ENCODE measurements at regions not wholly inside any gene's neighbourhood (a gene's known extent, or its start where the extent isn't known, plus 50 kb on each side); places are given as distances from the start of the nearest gene placed in this dataset.

DNA sequence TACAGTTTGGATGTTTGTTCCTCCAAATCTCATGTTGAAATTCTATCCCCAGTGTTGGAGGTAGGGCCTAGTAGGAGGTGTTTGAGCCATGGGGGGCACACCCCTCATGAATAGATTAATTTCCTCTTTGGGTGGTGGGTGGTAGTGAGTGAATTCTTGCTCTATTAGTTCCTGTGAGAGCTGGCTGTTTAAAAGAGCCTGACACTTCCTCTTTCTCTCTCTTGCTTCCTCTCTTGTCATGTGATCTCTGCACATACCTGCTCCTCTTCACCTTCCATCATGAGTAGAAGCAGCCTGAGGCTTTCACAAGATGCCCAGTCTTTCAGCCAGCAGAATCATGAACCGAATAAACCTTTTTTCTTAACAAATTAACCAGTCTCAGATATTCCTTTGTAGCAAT, 340.2 kb upstream of the CHD6 start (continued):
- TF ChIP-seq ZNF816 (CRISPR knock-in tag; IDR thresholded peaks at IDR 0.05; ENCODE audit: borderline replicate concordance): no peak
- no peak for TF ChIP-seq HHEX (CRISPR knock-in tag; IDR thresholded peaks at IDR 0.05)
- TF ChIP-seq PHF21A (CRISPR knock-in tag; IDR thresholded peaks at IDR 0.05): no peak
- TF ChIP-seq NFATC3 (CRISPR knock-in tag; IDR thresholded peaks at IDR 0.05): no peak
- TF ChIP-seq SPEN (CRISPR knock-in tag; IDR thresholded peaks at IDR 0.05; ENCODE audit: low read depth): no peak
- no peak for TF ChIP-seq ZNF44 (CRISPR knock-in tag; IDR thresholded peaks at IDR 0.05)
- TF ChIP-seq, protein P1, sequence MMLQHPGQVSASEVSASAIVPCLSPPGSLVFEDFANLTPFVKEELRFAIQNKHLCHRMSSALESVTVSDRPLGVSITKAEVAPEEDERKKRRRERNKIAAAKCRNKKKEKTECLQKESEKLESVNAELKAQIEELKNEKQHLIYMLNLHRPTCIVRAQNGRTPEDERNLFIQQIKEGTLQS (CRISPR knock-in tag; IDR thresholded peaks at IDR 0.05): no peak
- TF ChIP-seq, protein P2, sequence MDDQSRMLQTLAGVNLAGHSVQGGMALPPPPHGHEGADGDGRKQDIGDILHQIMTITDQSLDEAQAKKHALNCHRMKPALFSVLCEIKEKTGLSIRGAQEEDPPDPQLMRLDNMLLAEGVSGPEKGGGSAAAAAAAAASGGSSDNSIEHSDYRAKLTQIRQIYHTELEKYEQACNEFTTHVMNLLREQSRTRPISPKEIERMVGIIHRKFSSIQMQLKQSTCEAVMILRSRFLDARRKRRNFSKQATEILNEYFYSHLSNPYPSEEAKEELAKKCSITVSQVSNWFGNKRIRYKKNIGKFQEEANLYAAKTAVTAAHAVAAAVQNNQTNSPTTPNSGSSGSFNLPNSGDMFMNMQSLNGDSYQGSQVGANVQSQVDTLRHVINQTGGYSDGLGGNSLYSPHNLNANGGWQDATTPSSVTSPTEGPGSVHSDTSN (CRISPR knock-in tag; IDR thresholded peaks at IDR 0.05; ENCODE audit: borderline replicate concordance): no peak
- TF ChIP-seq BCL6 (CRISPR knock-in tag; IDR thresholded peaks at IDR 0.05): no peak

DNA sequence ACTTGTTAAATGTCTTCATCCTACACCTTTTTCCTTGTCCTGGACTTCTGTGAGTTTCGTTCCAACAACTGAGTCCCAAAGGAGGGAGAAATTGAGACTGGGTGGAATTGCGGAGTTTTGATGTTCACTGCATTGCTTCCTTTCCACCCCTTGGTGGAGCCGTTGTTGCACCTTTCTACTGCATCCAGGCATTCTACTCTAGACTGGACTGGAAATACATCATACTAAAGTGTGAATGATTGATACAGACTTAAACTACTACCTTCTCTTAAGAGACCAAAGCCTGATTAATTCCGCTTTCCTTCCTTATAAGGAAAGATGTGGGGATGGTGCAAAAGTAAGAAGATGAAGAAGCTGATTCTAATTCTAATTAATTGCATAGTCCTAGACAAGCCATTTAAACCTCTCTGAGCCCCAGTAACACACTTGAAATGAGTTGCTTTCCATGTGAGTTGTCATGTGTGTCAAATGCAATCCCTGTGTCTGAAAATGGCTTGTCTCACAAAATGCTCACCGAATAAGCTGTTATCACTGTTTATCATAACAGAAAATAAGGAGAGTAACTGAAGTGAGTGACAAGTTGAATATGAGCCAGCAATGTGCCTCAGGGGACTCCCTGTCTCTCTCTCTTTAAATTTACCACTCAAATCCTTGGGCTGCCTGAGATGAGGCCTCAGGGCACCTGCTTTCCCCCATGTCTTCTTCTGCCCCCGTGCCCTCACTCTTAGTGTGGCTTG, 338.3 kb upstream of the CHD6 start:
- 2% methylated on average over 6 of the region's 6 CpGs for WGBS (ENCODE audit: low lambda C conversion rate)
- Histone ChIP-seq H3K4me1 (ENCODE audit: insufficient read depth, low read length) (no peaks in the 10 kb centered on the region), H4K20me1 (ENCODE audit: insufficient read depth, low read length) (no peaks in the 10 kb centered on the region), H3K27me3 (ENCODE audit: control insufficient read depth in 1 of 2, insufficient read depth in 2 of 2, low read length in 2 of 2) (no peaks in the 10 kb centered on the region), H3K27ac (ENCODE audit: extremely low read length, insufficient read depth, low read length) (no peak overlapping the region), H3K9ac (ENCODE audit: insufficient read depth, low read depth, low read length) (no peak overlapping the region), H3K4me2 (ENCODE audit: low read depth, low read length) (no peak overlapping the region), H3K79me2 (ENCODE audit: insufficient read depth, low read length) (no peaks in the 10 kb centered on the region), H3K36me3 (replicated peaks in 1 of 2; ENCODE audit: control insufficient read depth in 1 of 2, insufficient read depth in 2 of 2, low read length in 2 of 2) (no peaks in the 10 kb centered on the region), H3K4me3 (replicated peaks in 1 of 3; ENCODE audit: insufficient read depth in 1 of 3, low read depth in 2 of 3, low read length in 3 of 3) (no peak overlapping the region), H2AFZ (ENCODE audit: low read length) (no peak overlapping the region), H3K9me3 (ENCODE audit: low read length) (no peaks in the 10 kb centered on the region)
- CTCF ChIA-PET (ENCODE audit: low intra/inter-chr PET ratio, low total read pairs): interaction anchor here (1.2 to 2.3 kb wide), 4 partner anchors 574 to 1287 kb away, joined by 3 to 30 read pairs (median 15); no protein-coding TSS in a partner anchor
- intact Hi-C loops (cut with micrococcal nuclease; ENCODE audit: unreplicated experiment) (loop anchor here (2.0 kb wide), 1 partner anchor 62 kb away; no protein-coding TSS in a partner anchor), in situ Hi-C loops (cut with HindIII; ENCODE audit: extremely low pct_ligation_motif_present, low pct_unique_long_range_greater_than_20kb) (loop anchor here (10.0 kb wide), 2 partner anchors 578 to 1448 kb away; no protein-coding TSS in a partner anchor)
- ATAC-seq (peak; percentile 93), DNase-seq (ENCODE audit: low spot score) (peak; percentile 39), FAIRE-seq (peak; percentile 94)
- POLR2A ChIA-PET: no interaction called here
- no TSS peak for BruUV-seq (replicated peaks)
- TF ChIP-seq NFKBIZ (CRISPR knock-in tag; IDR thresholded peaks at IDR 0.05): no peak
- TF ChIP-seq SMC3 (IDR thresholded peaks at IDR 0.05; ENCODE audit: low read length): peak; percentile 94
- TF ChIP-seq ZNF230 (CRISPR knock-in tag; IDR thresholded peaks at IDR 0.05): peak; percentile 99; the same call in 1 of the 2 replicates
- TF ChIP-seq, protein P3, sequence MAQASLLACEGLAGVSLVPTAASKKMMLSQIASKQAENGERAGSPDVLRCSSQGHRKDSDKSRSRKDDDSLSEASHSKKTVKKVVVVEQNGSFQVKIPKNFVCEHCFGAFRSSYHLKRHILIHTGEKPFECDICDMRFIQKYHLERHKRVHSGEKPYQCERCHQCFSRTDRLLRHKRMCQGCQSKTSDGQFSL (CRISPR knock-in tag; IDR thresholded peaks at IDR 0.05): no peak
- peak; percentile 87 for TF ChIP-seq RAD21 (CRISPR knock-in tag; IDR thresholded peaks at IDR 0.05)
- no peak for TF ChIP-seq ZKSCAN8 (CRISPR knock-in tag; IDR thresholded peaks at IDR 0.05; ENCODE audit: borderline replicate concordance)
- TF ChIP-seq ZNF569 (CRISPR knock-in tag; IDR thresholded peaks at IDR 0.05; ENCODE audit: borderline replicate concordance): no peak
- no peak for TF ChIP-seq ZNF563 (CRISPR knock-in tag; IDR thresholded peaks at IDR 0.05)
- no peak for TF ChIP-seq ZNF12 (CRISPR knock-in tag; IDR thresholded peaks at IDR 0.05)
